ENCODE measurements at regions not wholly inside any gene's neighbourhood (a gene's known extent, or its start where the extent isn't known, plus 50 kb on each side); places are given as distances from the start of the nearest gene placed in this dataset.
"Not testable (repeated sequence)": the region's sequence is repeated elsewhere in the genome, so short reads cannot be mapped to it uniquely, and the experiment has no call there.

- POLR2A ChIA-PET, result no interaction called here
- CTCF ChIA-PET, result no interaction called here
These were observed 172.1 kb downstream of the GOLGA6L6 start for GRCh38 chr15:20369500-20369899.

- CTCF ChIA-PET, result no interaction called here
These were observed 172.6 kb downstream of the GOLGA6L6 start for GRCh38 chr15:20368974-20369373.

GRCh38 chr15:20367093-20367492, 174.5 kb downstream of the GOLGA6L6 start:
- POLR2A ChIA-PET, result no interaction called here
- CTCF ChIA-PET, result interaction anchor here (0.8 to 1.1 kb wide), 3 partner anchors 10 to 1856 kb away, joined by 3 read pairs; no protein-coding TSS in a partner anchor

More at GRCh38 chr15:20368974-20369373, 172.6 kb downstream of the GOLGA6L6 start:
- POLR2A ChIA-PET, result no interaction called here

- POLR2A ChIA-PET, CTCF ChIA-PET: not testable (repeated sequence)
These were observed 178.0 kb downstream of the GOLGA6L6 start for GRCh38 chr15:20363591-20363990.

GRCh38 chr15:20361091-20361490, 180.5 kb downstream of the GOLGA6L6 start:
- ChIA-PET POLR2A (no interaction called here), CTCF (no interaction called here)

- CTCF ChIA-PET, result interaction anchor here (6.1 kb wide), 1 partner anchor 1864 kb away, joined by 71 read pairs; no protein-coding TSS in a partner anchor
- POLR2A ChIA-PET, result no interaction called here
These were observed 182.7 kb downstream of the GOLGA6L6 start for GRCh38 chr15:20358779-20359414.

GRCh38 chr15:20358066-20358778, 183.4 kb downstream of the GOLGA6L6 start:
- POLR2A ChIA-PET, result no interaction called here
- CTCF ChIA-PET, result interaction anchor here (6.1 kb wide), 1 partner anchor 1865 kb away, joined by 71 read pairs; no protein-coding TSS in a partner anchor

GRCh38 chr15:20357481-20358065, 184.0 kb downstream of the GOLGA6L6 start:
- CTCF ChIA-PET, result interaction anchor here (0.9 to 6.1 kb wide), 5 partner anchors 9 to 1866 kb away, joined by 3 to 71 read pairs (median 4); no protein-coding TSS in a partner anchor
- POLR2A ChIA-PET, result no interaction called here

- ChIA-PET CTCF (interaction anchor here (0.9 to 6.1 kb wide), 5 partner anchors 8 to 1866 kb away, joined by 3 to 71 read pairs (median 4); no protein-coding TSS in a partner anchor), POLR2A (no interaction called here)
These were observed 184.6 kb downstream of the GOLGA6L6 start for GRCh38 chr15:20356911-20357480.

GRCh38 chr15:20356444-20356910, 185.1 kb downstream of the GOLGA6L6 start:
- ChIA-PET CTCF (interaction anchor here (0.9 to 6.1 kb wide), 8 partner anchors 10 to 1870 kb away, joined by 3 to 71 read pairs (median 3); no protein-coding TSS in a partner anchor), POLR2A (no interaction called here)

GRCh38 chr15:20355256-20355868, 186.2 kb downstream of the GOLGA6L6 start:
- POLR2A ChIA-PET, result no interaction called here
- CTCF ChIA-PET, result interaction anchor here (0.7 to 6.1 kb wide), 7 partner anchors 37 to 1871 kb away, joined by 3 to 71 read pairs (median 3); no protein-coding TSS in a partner anchor

- POLR2A ChIA-PET, result not testable (repeated sequence)
- CTCF ChIA-PET, result interaction anchor here (0.7 to 6.1 kb wide), 5 partner anchors 55 to 1868 kb away, joined by 3 to 71 read pairs (median 3); no protein-coding TSS in a partner anchor
These were observed 186.7 kb downstream of the GOLGA6L6 start for GRCh38 chr15:20354884-20355223.

GRCh38 chr15:20353966-20354883, 187.4 kb downstream of the GOLGA6L6 start:
- POLR2A ChIA-PET, result interaction anchor here (0.6 kb wide), 1 partner anchor 1317 kb away, joined by 3 read pairs; no protein-coding TSS in a partner anchor
- CTCF ChIA-PET, result interaction anchor here (0.9 to 6.1 kb wide), 2 partner anchors 135 to 1869 kb away, joined by 3 to 71 read pairs; no protein-coding TSS in a partner anchor

GRCh38 chr15:20352241-20353200, 189.1 kb downstream of the GOLGA6L6 start:
- POLR2A ChIA-PET, result no interaction called here
- CTCF ChIA-PET, result no interaction called here

- CTCF ChIA-PET, result no interaction called here
- POLR2A ChIA-PET, result no interaction called here
These were observed 190.1 kb downstream of the GOLGA6L6 start for GRCh38 chr15:20351448-20351971.

- ChIA-PET POLR2A (no interaction called here), CTCF (no interaction called here)
These were observed 191.7 kb downstream of the GOLGA6L6 start for GRCh38 chr15:20349774-20350498.

All from activated CD8-positive, alpha-beta memory T cell treated with anti-CD3 and anti-CD28 coated beads for 36 hours (primary cell).